HuH-7 (cell line): ENCODE measurements at regions not wholly inside any gene's neighbourhood (a gene's known extent, or its start where the extent isn't known, plus 50 kb on each side); places are given as distances from the start of the nearest gene placed in this dataset.
"Not testable (repeated sequence)": the region's sequence is repeated elsewhere in the genome, so short reads cannot be mapped to it uniquely, and the experiment has no call there.

Source experiments
- DNase-seq: peaks from one replicate; pipeline ENCODE4 v3.0.0; 2011; ENCODE audit warnings: low spot score

GRCh38 chr7:39758234-39758970, 135.0 kb downstream of the RALA start:
- no peak for DNase-seq

- no peak for DNase-seq
Observed at GRCh38 chr7:39761449-39761848, 138.1 kb downstream of the RALA start.

- DNase-seq, result not testable (repeated sequence)
Observed at GRCh38 chr7:39762466-39762865, 139.1 kb downstream of the RALA start.

GRCh38 chr7:39762881-39763280, 139.5 kb downstream of the RALA start:
- not testable (repeated sequence) for DNase-seq

- not testable (repeated sequence) for DNase-seq
Observed at GRCh38 chr7:39765833-39766232, 142.5 kb downstream of the RALA start.

GRCh38 chr7:39768439-39768838, 145.1 kb downstream of the RALA start:
- not testable (repeated sequence) for DNase-seq

- DNase-seq, result not testable (repeated sequence)
Observed at GRCh38 chr7:39774341-39774851, 151.0 kb downstream of the RALA start.

GRCh38 chr7:39781557-39781956, 158.2 kb downstream of the RALA start:
- DNase-seq, result not testable (repeated sequence)

- DNase-seq, result not testable (repeated sequence)
Observed at GRCh38 chr7:39786440-39786839, 163.1 kb downstream of the RALA start.

GRCh38 chr7:39791035-39791434, 159.0 kb upstream of the CDK13 start:
- DNase-seq, result not testable (repeated sequence)

- DNase-seq, result not testable (repeated sequence)
Observed at GRCh38 chr7:39791911-39792310, 158.1 kb upstream of the CDK13 start.

- not testable (repeated sequence) for DNase-seq
Observed at GRCh38 chr7:39793026-39793425, 157.0 kb upstream of the CDK13 start.

- DNase-seq, result not testable (repeated sequence)
Observed at GRCh38 chr7:39793851-39794250, 156.2 kb upstream of the CDK13 start.

- not testable (repeated sequence) for DNase-seq
Observed at GRCh38 chr7:39796947-39797346, 153.1 kb upstream of the CDK13 start.

- not testable (repeated sequence) for DNase-seq
Observed at GRCh38 chr7:39798077-39798476, 152.0 kb upstream of the CDK13 start.

- no peak for DNase-seq
Observed at GRCh38 chr7:39808796-39809481, 141.1 kb upstream of the CDK13 start.

- no peak for DNase-seq
Observed at GRCh38 chr7:39810204-39810642, 139.8 kb upstream of the CDK13 start.

GRCh38 chr7:39810710-39811109, 139.3 kb upstream of the CDK13 start:
- no peak for DNase-seq

- no peak for DNase-seq
Observed at GRCh38 chr7:39811161-39811614, 138.9 kb upstream of the CDK13 start.

- DNase-seq, result no peak
Observed at GRCh38 chr7:39816462-39817060, 133.5 kb upstream of the CDK13 start.

- DNase-seq, result no peak
Observed at GRCh38 chr7:39819514-39819913, 130.5 kb upstream of the CDK13 start.

- DNase-seq, result no peak
Observed at GRCh38 chr7:39824456-39825200, 125.4 kb upstream of the CDK13 start.
